T-cell (primary cell): ENCODE measurements at regions not wholly inside any gene's neighbourhood (a gene's known extent, or its start where the extent isn't known, plus 50 kb on each side); places are given as distances from the start of the nearest gene placed in this dataset.
"Not testable (repeated sequence)": the region's sequence is repeated elsewhere in the genome, so short reads cannot be mapped to it uniquely, and the experiment has no call there.

Experiments used
- ATAC-seq, 4 experiments: fragments of 200-7000 bp in 3 of 4; fragments of 150-1000 bp in 1 of 4; cut with Tn5 transposase; replicated peaks in 1 of 4; 1 replicate in 3 of 4; 2 replicates in 1 of 4; pipeline ENCODE4 v1.10.0; 2021; ENCODE audit warnings: moderate library complexity in 3 of 4, mild to moderate bottlenecking in 2 of 4, moderate number of reproducible peaks in 1 of 4
- CTCF ChIA-PET, 2 donors: fragments of 300-600 bp; sonication (Branson Sonifier 250); formaldehyde crosslinking; loops; one replicate each; lab custom pipeline; 2022; ENCODE audit warnings: antibody characterized with exemption in 2 of 2; lab: Charles Lee
- POLR2A ChIA-PET, 2 donors: fragments of 300-600 bp; sonication (Branson Sonifier 250); formaldehyde crosslinking; loops; one replicate each; lab custom pipeline; 2022; ENCODE audit warnings: antibody characterized with exemption in 2 of 2; lab: Charles Lee
- DNase-seq, 35 experiments: peaks; one replicate each; pipeline versions ENCODE4 v3.0.0 to v3.0.0-alpha.2; 2013 to 2023
- H3K27ac ChIP-seq: one replicate; pipeline ENCODE4 v1.5.1; 2013; ENCODE audit warnings: low read length
- H3K27me3 ChIP-seq, 2 experiments: replicated peaks in 1 of 2; 1 replicate in 1 of 2; 2 replicates in 1 of 2; pipeline versions ENCODE4 v1.6.1 to v1.7.0; 2013; ENCODE audit warnings: low read length in 1 of 2, mixed read lengths in 1 of 2; ENCODE audit not compliant: control insufficient read depth in 2 of 2, insufficient read depth in 2 of 2; ENCODE audit errors: extremely low read depth in 1 of 2
- H3K36me3 ChIP-seq, 2 donors: 1 replicate in 1 of 2; 2 replicates in 1 of 2; pipeline versions ENCODE4 v1.6.1 to v1.7.0; 2013; ENCODE audit warnings: low read length in 1 of 2; ENCODE audit not compliant: control insufficient read depth in 2 of 2, insufficient read depth in 1 of 2; ENCODE audit errors: extremely low read depth in 1 of 2
- H3K4me1 ChIP-seq, 2 experiments: 1 replicate in 1 of 2; 2 replicates in 1 of 2; pipeline versions ENCODE4 v1.6.1 to v1.7.0; 2013; ENCODE audit warnings: low read length in 2 of 2, mixed read lengths in 1 of 2; ENCODE audit not compliant: insufficient read depth in 2 of 2, control insufficient read depth in 1 of 2; ENCODE audit errors: extremely low read depth in 1 of 2
- H3K4me3 ChIP-seq, 2 donors: 1 replicate in 1 of 2; 2 replicates in 1 of 2; pipeline versions ENCODE4 v1.5.1 to v1.7.0; 2013; ENCODE audit warnings: mild to moderate bottlenecking in 2 of 2, low read length in 1 of 2, moderate library complexity in 1 of 2; ENCODE audit not compliant: control insufficient read depth in 1 of 2; ENCODE audit errors: extremely low read depth in 1 of 2
- H3K9me3 ChIP-seq: 2 replicates; pipeline ENCODE4 v1.7.0; 2013
- H3K27ac Mint-ChIP-seq, 2 donors: one replicate each; pipeline ENCODE4 v1.8.0; 2020 to 2021; ENCODE audit warnings: mild to moderate bottlenecking in 2 of 2, mixed read lengths in 2 of 2
- H3K27me3 Mint-ChIP-seq, 2 donors: one replicate each; pipeline ENCODE4 v1.8.0; 2021 to 2022; ENCODE audit warnings: mixed read lengths in 2 of 2
- H3K36me3 Mint-ChIP-seq: one replicate; pipeline ENCODE4 v1.8.0; 2021; ENCODE audit warnings: mixed read lengths
- H3K4me1 Mint-ChIP-seq, 3 donors: one replicate each; pipeline ENCODE4 v1.8.0; 2020 to 2022; ENCODE audit warnings: mixed read lengths in 3 of 3, mild to moderate bottlenecking in 1 of 3
- H3K4me3 Mint-ChIP-seq, 3 donors: one replicate each; pipeline ENCODE4 v1.8.0; 2020 to 2022; ENCODE audit warnings: mild to moderate bottlenecking in 3 of 3, mixed read lengths in 3 of 3, moderate library complexity in 3 of 3
- H3K9me3 Mint-ChIP-seq, 3 donors: one replicate each; pipeline ENCODE4 v1.8.0; 2020 to 2022; ENCODE audit warnings: mixed read lengths in 3 of 3
- WGBS: methylation state at CpG from one replicate; pipeline ENCODE4 v1.1.5; 2013; ENCODE audit warnings: missing lambda C conversion rate; ENCODE audit not compliant: insufficient coverage; 5-methylcytosine and 5-hydroxymethylcytosine counted together

DNA sequence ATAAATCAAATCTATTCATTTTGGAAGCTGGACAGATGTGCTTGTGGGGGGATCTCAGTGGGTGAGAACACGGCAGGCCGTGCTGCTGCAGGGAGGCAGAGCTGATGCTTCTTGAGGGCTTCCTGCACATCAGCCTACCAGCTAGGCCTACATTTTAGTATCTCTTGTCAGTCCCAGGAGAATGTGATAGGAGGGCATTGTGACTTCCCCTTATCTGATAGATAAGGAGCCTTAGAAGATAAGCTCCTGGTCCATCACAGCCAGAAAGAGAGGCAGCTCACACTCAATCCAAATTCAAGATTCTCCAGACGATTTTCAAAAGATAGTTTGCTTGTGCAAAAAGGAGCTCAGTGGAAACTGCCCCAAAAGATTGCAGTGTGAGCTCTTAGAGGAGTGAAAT lies 89.0 kb downstream of the SHANK2 start:
- no peak overlapping the region for H3K4me3 ChIP-seq
- Mint-ChIP-seq H3K4me3 (no peak overlapping the region), H3K27me3 (peaks cover 4 to 9% of the 10 kb centered on the region in 2 donors), H3K27ac (no peak overlapping the region), H3K9me3 (no peaks in the 10 kb centered on the region), H3K36me3 (no peaks in the 10 kb centered on the region), H3K4me1 (no peaks in the 10 kb centered on the region)
- CTCF ChIA-PET: no interaction called here
- POLR2A ChIA-PET: no interaction called here
- H3K27me3 ChIP-seq: peaks cover 0 to 4% of the 10 kb centered on the region in 2 experiments
- DNase-seq (peak in 1 of 35 experiments; percentile 19), ATAC-seq (no peak)
- no peak overlapping the region for H3K27ac ChIP-seq
- H3K4me1 ChIP-seq: no peaks in the 10 kb centered on the region
- no peaks in the 10 kb centered on the region for H3K9me3 ChIP-seq
- no CpG with 5 or more reads among the region's 3 CpGs for WGBS
- H3K36me3 ChIP-seq: no peaks in the 10 kb centered on the region

DNA sequence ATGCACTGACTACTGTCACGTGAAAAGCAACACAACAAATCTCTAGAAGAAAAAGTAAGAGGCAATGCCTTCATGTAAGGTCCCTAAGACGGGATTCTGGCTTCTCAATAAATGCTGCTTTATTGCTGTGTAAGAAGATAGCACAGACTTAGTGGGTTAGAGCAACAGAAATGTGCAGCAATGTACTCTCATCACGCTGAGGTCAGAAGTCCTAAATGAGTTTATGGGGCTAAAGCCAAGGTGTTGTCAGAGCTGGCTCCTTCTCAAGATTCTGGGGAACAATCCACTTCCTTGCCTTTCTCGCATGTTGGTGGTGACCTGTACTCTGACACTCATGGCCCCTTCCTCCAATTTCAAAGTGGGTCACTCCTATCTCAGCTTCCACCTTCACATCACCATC lies 93.4 kb downstream of the SHANK2 start:
- POLR2A ChIA-PET: no interaction called here
- Histone ChIP-seq H3K27me3 (peaks cover 0 to 14% of the 10 kb centered on the region in 2 experiments), H3K27ac (no peak overlapping the region), H3K4me1 (no peaks in the 10 kb centered on the region), H3K36me3 (no peaks in the 10 kb centered on the region), H3K4me3 (no peak overlapping the region), H3K9me3 (no peaks in the 10 kb centered on the region)
- DNase-seq (no peak), ATAC-seq (no peak)
- Mint-ChIP-seq H3K4me1 (no peaks in the 10 kb centered on the region), H3K9me3 (no peaks in the 10 kb centered on the region), H3K27ac (no peak overlapping the region), H3K36me3 (no peaks in the 10 kb centered on the region), H3K27me3 (peaks cover 17 to 25% of the 10 kb centered on the region in 2 donors), H3K4me3 (no peak overlapping the region)
- CTCF ChIA-PET: no interaction called here
- WGBS: 73% methylated on average over 4 of the region's 4 CpGs

DNA sequence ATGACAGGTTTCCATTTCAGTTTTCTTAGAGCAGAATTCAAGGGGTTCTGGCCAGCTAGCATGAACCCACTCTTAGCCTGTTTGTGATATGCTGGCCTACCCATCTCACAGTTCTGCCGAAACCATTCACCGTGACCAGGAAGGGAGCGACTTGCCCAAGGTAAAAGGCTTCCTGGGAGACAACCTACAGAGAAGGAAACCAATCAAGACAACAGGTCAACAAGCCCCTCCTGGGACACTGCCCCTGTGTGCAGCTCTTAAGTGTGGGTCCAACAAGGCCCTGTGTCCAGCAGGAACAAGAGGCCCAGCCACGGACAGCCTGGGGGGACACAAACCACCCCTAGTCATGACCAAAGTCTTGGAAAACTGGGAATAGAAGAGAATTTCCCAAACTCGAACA lies 94.7 kb downstream of the SHANK2 start:
- H3K27ac Mint-ChIP-seq, DNase-seq, H3K4me3 Mint-ChIP-seq, H3K4me1 ChIP-seq, ATAC-seq, H3K27ac ChIP-seq, H3K9me3 ChIP-seq, H3K36me3 Mint-ChIP-seq, H3K36me3 ChIP-seq, H3K9me3 Mint-ChIP-seq, POLR2A ChIA-PET, H3K4me1 Mint-ChIP-seq, CTCF ChIA-PET, H3K4me3 ChIP-seq: not testable (repeated sequence)
- 80% methylated on average over 3 of the region's 5 CpGs for WGBS
- peaks cover 0 to 18% of the 10 kb centered on the region in 2 experiments for H3K27me3 ChIP-seq
- peaks cover 25 to 28% of the 10 kb centered on the region in 2 donors for H3K27me3 Mint-ChIP-seq

DNA sequence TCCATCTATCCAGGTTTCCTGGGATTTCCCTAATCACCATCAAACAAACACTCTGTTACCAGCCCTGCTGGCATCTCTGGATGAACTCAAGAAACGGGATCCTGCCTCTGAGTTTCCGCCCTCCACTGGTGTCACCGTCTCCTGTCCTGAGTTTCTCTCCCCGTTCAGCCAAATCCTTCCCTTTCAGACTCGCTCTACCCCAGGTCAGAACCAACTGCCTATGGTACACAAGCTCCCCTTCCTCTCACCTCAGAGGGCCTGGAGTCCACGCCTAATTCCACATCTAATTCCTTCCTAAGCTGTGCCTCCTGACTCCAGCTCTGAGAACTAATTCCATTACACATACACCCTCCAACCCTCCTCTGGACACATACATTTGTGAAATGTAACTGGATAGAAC lies 96.1 kb downstream of the SHANK2 start:
- CTCF ChIA-PET: no interaction called here
- ATAC-seq (no peak), DNase-seq (no peak)
- no peaks in the 10 kb centered on the region for H3K9me3 ChIP-seq
- no peak overlapping the region for H3K27ac Mint-ChIP-seq
- H3K36me3 Mint-ChIP-seq: no peaks in the 10 kb centered on the region
- no peaks in the 10 kb centered on the region for H3K9me3 Mint-ChIP-seq
- no peak overlapping the region for H3K4me3 Mint-ChIP-seq
- no peaks in the 10 kb centered on the region for H3K36me3 ChIP-seq
- no peak overlapping the region for H3K4me3 ChIP-seq
- 95% methylated on average over 5 of the region's 6 CpGs for WGBS
- peaks cover 33 to 35% of the 10 kb centered on the region in 2 donors for H3K27me3 Mint-ChIP-seq
- POLR2A ChIA-PET: no interaction called here
- peaks cover 0 to 25% of the 10 kb centered on the region in 2 experiments for H3K27me3 ChIP-seq
- no peak overlapping the region for H3K27ac ChIP-seq
- H3K4me1 ChIP-seq: no peaks in the 10 kb centered on the region
- H3K4me1 Mint-ChIP-seq: peaks cover 1 to 6% (median 2%) of the 10 kb centered on the region in 3 donors

DNA sequence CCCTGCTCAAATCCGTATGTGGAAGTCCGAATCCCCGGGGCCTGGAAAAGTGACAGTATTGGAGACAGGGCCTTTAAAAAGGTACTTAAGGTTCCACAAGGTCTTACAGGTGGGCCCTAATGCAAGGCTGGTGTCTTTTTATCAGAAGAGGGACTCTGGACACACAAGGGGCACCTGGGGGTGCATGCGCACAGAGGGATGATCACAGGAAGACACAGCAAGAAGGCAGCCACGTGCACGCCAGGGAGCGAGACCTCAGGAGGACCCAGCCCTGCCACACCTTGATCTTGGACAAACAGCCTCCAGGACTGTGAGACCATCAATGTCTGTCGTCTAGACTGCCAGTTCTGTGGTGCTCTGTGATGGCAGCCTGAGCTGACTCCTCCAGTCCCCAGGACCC lies 96.5 kb downstream of the SHANK2 start:
- H3K9me3 Mint-ChIP-seq: no peaks in the 10 kb centered on the region
- CTCF ChIA-PET: no interaction called here
- POLR2A ChIA-PET: no interaction called here
- peaks cover 1 to 6% (median 2%) of the 10 kb centered on the region in 3 donors for H3K4me1 Mint-ChIP-seq
- Histone ChIP-seq H3K9me3 (no peaks in the 10 kb centered on the region), H3K27me3 (peaks cover 0 to 30% of the 10 kb centered on the region in 2 experiments), H3K4me3 (no peak overlapping the region), H3K36me3 (no peaks in the 10 kb centered on the region), H3K27ac (no peak overlapping the region), H3K4me1 (no peaks in the 10 kb centered on the region)
- no peak overlapping the region for H3K4me3 Mint-ChIP-seq
- no peak overlapping the region for H3K27ac Mint-ChIP-seq
- 95% methylated on average over 6 of the region's 8 CpGs for WGBS
- DNase-seq (no peak), ATAC-seq (no peak)
- H3K27me3 Mint-ChIP-seq: peaks cover 34 to 37% of the 10 kb centered on the region in 2 donors
- H3K36me3 Mint-ChIP-seq: no peaks in the 10 kb centered on the region

DNA sequence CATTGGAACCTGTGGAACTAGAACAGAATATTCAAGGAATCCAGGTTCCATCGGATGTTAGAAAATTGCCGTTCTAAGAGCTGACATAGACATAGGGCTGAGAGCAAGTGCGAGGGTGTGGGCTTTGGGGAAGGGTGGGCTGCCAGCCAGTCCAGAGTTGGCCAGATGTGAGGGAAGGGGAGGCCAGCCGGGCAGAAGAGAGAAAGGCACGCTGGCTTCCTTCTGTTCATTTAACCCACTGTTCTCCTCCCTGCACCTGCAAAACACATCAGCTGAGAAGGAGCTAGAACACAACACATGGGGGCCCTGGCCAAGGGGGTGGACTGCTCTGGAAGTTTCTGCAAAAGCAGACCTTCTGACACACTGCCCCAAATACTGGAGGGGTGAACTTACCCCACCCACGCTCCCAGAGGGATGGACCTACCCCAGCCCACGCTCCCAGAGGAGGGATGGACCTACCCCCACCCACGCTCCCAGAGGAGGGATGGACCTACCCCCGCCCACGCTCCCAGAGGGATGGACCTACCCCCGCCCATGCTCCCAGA lies 98.0 kb downstream of the SHANK2 start:
- no peaks in the 10 kb centered on the region for H3K36me3 ChIP-seq
- ChIA-PET POLR2A (no interaction called here), CTCF (no interaction called here)
- H3K4me1 Mint-ChIP-seq: peaks cover 1 to 6% (median 2%) of the 10 kb centered on the region in 3 donors
- H3K36me3 Mint-ChIP-seq: no peaks in the 10 kb centered on the region
- WGBS: 100% methylated on average over 1 of the region's 11 CpGs
- peaks cover 0 to 31% of the 10 kb centered on the region in 2 experiments for H3K27me3 ChIP-seq
- no peaks in the 10 kb centered on the region for H3K4me1 ChIP-seq
- no peaks in the 10 kb centered on the region for H3K9me3 Mint-ChIP-seq
- no peaks in the 10 kb centered on the region for H3K9me3 ChIP-seq
- H3K4me3 ChIP-seq: no peak overlapping the region
- H3K4me3 Mint-ChIP-seq: no peak overlapping the region
- no peak for DNase-seq
- no peak overlapping the region for H3K27ac ChIP-seq
- H3K27me3 Mint-ChIP-seq: peaks cover 28 to 35% of the 10 kb centered on the region in 2 donors
- ATAC-seq: no peak
- H3K27ac Mint-ChIP-seq: no peak overlapping the region

DNA sequence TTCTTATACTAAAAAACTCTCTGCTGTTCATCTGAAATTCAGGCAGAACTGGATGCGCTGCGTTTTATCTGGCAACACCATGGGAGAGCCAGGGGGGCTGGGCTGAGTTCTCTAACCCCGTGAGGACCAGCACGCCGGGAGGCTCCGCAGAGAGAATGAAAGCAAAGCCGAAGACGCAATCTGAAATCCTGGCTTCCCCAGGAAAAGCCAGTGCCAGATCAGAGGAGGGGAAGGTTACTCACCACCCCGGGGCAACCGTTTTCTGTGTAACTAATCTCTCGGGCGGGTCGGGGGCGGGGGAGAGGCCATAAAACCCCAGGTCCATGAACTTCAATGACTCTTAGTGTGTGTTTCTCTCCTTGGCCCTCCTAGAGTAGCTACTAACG lies 99.4 kb downstream of the SHANK2 start:
- Mint-ChIP-seq H3K4me1 (peaks cover 1 to 6% (median 2%) of the 10 kb centered on the region in 3 donors), H3K27me3 (peaks cover 26 to 34% of the 10 kb centered on the region in 2 donors), H3K4me3 (no peak overlapping the region), H3K27ac (no peak overlapping the region), H3K36me3 (no peaks in the 10 kb centered on the region), H3K9me3 (no peaks in the 10 kb centered on the region)
- DNase-seq (no peak), ATAC-seq (no peak)
- peaks cover 0 to 40% of the 10 kb centered on the region in 2 experiments for H3K27me3 ChIP-seq
- no peak overlapping the region for H3K27ac ChIP-seq
- POLR2A ChIA-PET: no interaction called here
- CTCF ChIA-PET: no interaction called here
- H3K9me3 ChIP-seq: no peaks in the 10 kb centered on the region
- H3K36me3 ChIP-seq: no peaks in the 10 kb centered on the region
- no peaks in the 10 kb centered on the region for H3K4me1 ChIP-seq
- 9% methylated on average over 14 of the region's 15 CpGs for WGBS
- no peak overlapping the region for H3K4me3 ChIP-seq
